Smooth muscle cell (in vitro differentiated cells): ENCODE measurements at regions not wholly inside any gene's neighbourhood (a gene's known extent, or its start where the extent isn't known, plus 50 kb on each side); places are given as distances from the start of the nearest gene placed in this dataset.

Experiments
- DNase-seq: peaks from one replicate; lab custom pipeline; 2025; ENCODE audit not compliant: unreplicated experiment; lab: John Stamatoyannopoulos, UW
- H2AFZ ChIP-seq: fragments of 200-600 bp; sonication (generic); 2 replicates; pipeline ENCODE4 v1.6.0; 2016; ENCODE audit warnings: antibody characterized with exemption, low read depth, mild to moderate bottlenecking
- H3F3A ChIP-seq: fragments of 200-600 bp; sonication (generic); 2 replicates; pipeline ENCODE4 v1.6.0; 2017; ENCODE audit warnings: antibody characterized with exemption, low read depth
- H3K27ac ChIP-seq: fragments of 200-600 bp; sonication (generic); 2 replicates; pipeline ENCODE4 v1.5.1; 2016; ENCODE audit warnings: low read depth, mild to moderate bottlenecking
- H3K27me3 ChIP-seq: fragments of 200-600 bp; sonication (generic); 2 replicates; pipeline ENCODE4 v1.6.1; 2016; ENCODE audit warnings: low read depth, mild to moderate bottlenecking
- H3K36me3 ChIP-seq: fragments of 200-600 bp; sonication (generic); 2 replicates; pipeline ENCODE4 v1.5.1; 2016; ENCODE audit warnings: low read depth
- H3K4me1 ChIP-seq: fragments of 200-600 bp; sonication (generic); 2 replicates; pipeline ENCODE4 v1.5.1; 2016; ENCODE audit warnings: low read depth
- H3K4me2 ChIP-seq: fragments of 200-600 bp; sonication (generic); 2 replicates; pipeline ENCODE4 v1.6.0; 2016; ENCODE audit warnings: mild to moderate bottlenecking
- H3K4me3 ChIP-seq: fragments of 200-600 bp; sonication (generic); 2 replicates; pipeline ENCODE4 v1.5.1; 2016; ENCODE audit warnings: mild to moderate bottlenecking
- H3K79me2 ChIP-seq: fragments of 200-600 bp; sonication (generic); 2 replicates; pipeline ENCODE4 v1.6.0; 2016; ENCODE audit warnings: low read depth, mild to moderate bottlenecking
- H3K9ac ChIP-seq: fragments of 200-600 bp; sonication (generic); 2 replicates; pipeline ENCODE4 v1.6.0; 2016; ENCODE audit warnings: low read depth
- H3K9me3 ChIP-seq: fragments of 200-600 bp; sonication (generic); replicated peaks from 2 replicates; pipeline ENCODE4 v1.5.1; 2016; ENCODE audit warnings: low read depth
- H4K20me1 ChIP-seq: fragments of 200-600 bp; sonication (generic); 2 replicates; pipeline ENCODE4 v1.6.0; 2016; ENCODE audit warnings: low read depth
- CTCF ChIP-seq: fragments of 200-600 bp; sonication (generic); IDR thresholded peaks from 2 replicates; pipeline ENCODE4 v1.5.1; 2017; ENCODE audit warnings: borderline replicate concordance, mild to moderate bottlenecking, antibody characterized with exemption; ENCODE audit not compliant: insufficient read depth, poor library complexity, severe bottlenecking
- WGBS: methylation state at CpG from one replicate; pipeline ENCODE4 v1.1.7; 2016; ENCODE audit warnings: low lambda C conversion rate; 5-methylcytosine and 5-hydroxymethylcytosine counted together

- Histone ChIP-seq H3K4me1 (no peaks in the 10 kb centered on the region), H3K79me2 (no peaks in the 10 kb centered on the region), H3K4me3 (no peak overlapping the region), H4K20me1 (no peaks in the 10 kb centered on the region), H3K4me2 (no peak overlapping the region), H2AFZ (no peak overlapping the region), H3K27ac (no peak overlapping the region), H3K9ac (no peak overlapping the region), H3K36me3 (no peaks in the 10 kb centered on the region), H3F3A (no peaks in the 10 kb centered on the region), H3K9me3 (no peaks in the 10 kb centered on the region), H3K27me3 (no peaks in the 10 kb centered on the region)
- no peak for DNase-seq
- no peak for TF ChIP-seq CTCF
Observed at GRCh38 chr13:88395804-88396203, 724.6 kb downstream of the SLITRK5 start.

GRCh38 chr13:88411696-88412095, 740.5 kb downstream of the SLITRK5 start:
- H3K27ac ChIP-seq = no peak overlapping the region
- no peak overlapping the region for H3K4me3 ChIP-seq
- no peaks in the 10 kb centered on the region for H3F3A ChIP-seq
- no peak overlapping the region for H3K9ac ChIP-seq
- H4K20me1 ChIP-seq = no peaks in the 10 kb centered on the region
- no peaks in the 10 kb centered on the region for H3K27me3 ChIP-seq
- no peaks in the 10 kb centered on the region for H3K9me3 ChIP-seq
- H3K4me1 ChIP-seq = peaks cover 2% of the 10 kb centered on the region
- H3K79me2 ChIP-seq = no peaks in the 10 kb centered on the region
- no peaks in the 10 kb centered on the region for H3K36me3 ChIP-seq
- no peak for DNase-seq
- H2AFZ ChIP-seq = no peak overlapping the region
- no peak overlapping the region for H3K4me2 ChIP-seq
- no peak for TF ChIP-seq CTCF
- WGBS = 86% methylated on average over 2 of the region's 2 CpGs

GRCh38 chr13:88417801-88418200, 746.6 kb downstream of the SLITRK5 start:
- H3K4me1 ChIP-seq = peaks cover 7% of the 10 kb centered on the region
- 39% methylated on average over 1 of the region's 1 CpG for WGBS
- H4K20me1 ChIP-seq = no peaks in the 10 kb centered on the region
- H3K36me3 ChIP-seq = no peaks in the 10 kb centered on the region
- H3K27ac ChIP-seq = no peak overlapping the region
- H3F3A ChIP-seq = no peaks in the 10 kb centered on the region
- no peak overlapping the region for H3K4me2 ChIP-seq
- H3K79me2 ChIP-seq = no peaks in the 10 kb centered on the region
- no peak overlapping the region for H3K4me3 ChIP-seq
- DNase-seq = no peak
- H3K27me3 ChIP-seq = no peaks in the 10 kb centered on the region
- H3K9ac ChIP-seq = no peak overlapping the region
- H2AFZ ChIP-seq = no peak overlapping the region
- no peaks in the 10 kb centered on the region for H3K9me3 ChIP-seq
- no peak for TF ChIP-seq CTCF

GRCh38 chr13:88424463-88424862, 753.3 kb downstream of the SLITRK5 start:
- H3F3A ChIP-seq = no peaks in the 10 kb centered on the region

More at GRCh38 chr13:88424463-88424862, 753.3 kb downstream of the SLITRK5 start:
- DNase-seq = no peak
- TF ChIP-seq CTCF = no peak
- no peaks in the 10 kb centered on the region for H3K27me3 ChIP-seq
- H3K36me3 ChIP-seq = no peaks in the 10 kb centered on the region
- H3K9me3 ChIP-seq = no peaks in the 10 kb centered on the region
- H3K27ac ChIP-seq = no peak overlapping the region
- no peak overlapping the region for H3K4me2 ChIP-seq
- H3K4me3 ChIP-seq = no peak overlapping the region
- H3K9ac ChIP-seq = no peak overlapping the region
- H3K4me1 ChIP-seq = no peaks in the 10 kb centered on the region
- H3K79me2 ChIP-seq = no peaks in the 10 kb centered on the region
- no peak overlapping the region for H2AFZ ChIP-seq
- no peaks in the 10 kb centered on the region for H4K20me1 ChIP-seq
